A673 (cell line): ENCODE measurements at regions not wholly inside any gene's neighbourhood (a gene's known extent, or its start where the extent isn't known, plus 50 kb on each side); places are given as distances from the start of the nearest gene placed in this dataset.

Experiments used
- BruUV-seq: library from RNA; stranded (reverse); fragments of 400-500 nt; replicated peaks from 2 replicates; lab custom pipeline; 2021; lab: Mats Ljungman, UMichigan
- CTCF ChIA-PET: fragments of 300-600 bp; sonication (Branson Sonifier 250); formaldehyde crosslinking; loops from one replicate; lab custom pipeline; 2022; ENCODE audit warnings: antibody characterized with exemption; lab: Charles Lee
- POLR2A ChIA-PET: fragments of 300-600 bp; sonication (Branson Sonifier 250); formaldehyde crosslinking; loops from one replicate; lab custom pipeline; 2022; ENCODE audit warnings: antibody characterized with exemption; ENCODE audit not compliant: low non-redundant PET; lab: Charles Lee
- DNase-seq: peaks from one replicate; pipeline ENCODE4 v3.0.0-alpha.2; 2015; ENCODE audit warnings: low spot score
- H3K27ac ChIP-seq: fragments of 200-600 bp; sonication (generic); 2 replicates; pipeline ENCODE4 v1.5.1; 2016; ENCODE audit warnings: mixed run types, low read depth, mild to moderate bottlenecking, mixed read lengths, antibody characterized with exemption, low read length; ENCODE audit not compliant: poor library complexity, severe bottlenecking
- H3K27me3 ChIP-seq: fragments of 200-600 bp; sonication (generic); replicated peaks from 2 replicates; pipeline ENCODE4 v1.6.1; 2017; ENCODE audit warnings: mixed run types, low read depth, mild to moderate bottlenecking, mixed read lengths, antibody characterized with exemption, low read length; ENCODE audit not compliant: insufficient read depth, poor library complexity
- H3K36me3 ChIP-seq: fragments of 200-600 bp; sonication (generic); 2 replicates; pipeline ENCODE4 v1.6.1; 2016; ENCODE audit warnings: mixed run types, mild to moderate bottlenecking, mixed read lengths, antibody characterized with exemption, low read length; ENCODE audit not compliant: insufficient read depth, poor library complexity, severe bottlenecking
- H3K4me1 ChIP-seq: fragments of 200-600 bp; sonication (generic); 2 replicates; pipeline ENCODE4 v1.6.1; 2017; ENCODE audit warnings: mixed run types, mild to moderate bottlenecking, mixed read lengths, antibody characterized with exemption, low read length; ENCODE audit not compliant: insufficient read depth, poor library complexity, severe bottlenecking
- H3K4me3 ChIP-seq: fragments of 200-600 bp; sonication (generic); 2 replicates; pipeline ENCODE4 v1.5.1; 2016; ENCODE audit warnings: low read depth, mixed run types, mild to moderate bottlenecking, mixed read lengths, low read length; ENCODE audit not compliant: poor library complexity, severe bottlenecking
- H3K9me3 ChIP-seq: fragments of 200-600 bp; sonication (generic); 2 replicates; pipeline ENCODE4 v1.6.1; 2016; ENCODE audit warnings: mixed run types, low read depth, mild to moderate bottlenecking, mixed read lengths, antibody characterized with exemption, low read length; ENCODE audit not compliant: poor library complexity, severe bottlenecking
- EZH2 ChIP-seq: fragments of 200-600 bp; sonication (generic); IDR thresholded peaks from 2 replicates; pipeline ENCODE4 v1.6.1; 2017; ENCODE audit warnings: borderline replicate concordance, low read depth, mild to moderate bottlenecking, mixed read lengths, antibody characterized with exemption, low read length; ENCODE audit not compliant: poor library complexity, severe bottlenecking
- intact Hi-C: fragments of 100-400 bp; cut with micrococcal nuclease; formaldehyde crosslinking; loops from one replicate; pipeline ENCODE4 v1.10.0; 2022; ENCODE audit not compliant: unreplicated experiment
- TF ChIP-seq, protein P1 (sequence below): fragments of 300-800, 200-600 bp; sonication (generic); conservative IDR thresholded peaks from 2 replicates; pipeline ENCODE4 v1.5.1; 2017; ENCODE audit warnings: low read depth, mild to moderate bottlenecking, antibody characterized with exemption, low read length, moderate library complexity, mixed read lengths

- Histone ChIP-seq H3K4me3 (no peak overlapping the region), H3K36me3 (no peaks in the 10 kb centered on the region), H3K9me3 (no peaks in the 10 kb centered on the region), H3K27ac (no peak overlapping the region), H3K27me3 (peaks cover 14% of the 10 kb centered on the region), H3K4me1 (no peaks in the 10 kb centered on the region)
- TF ChIP-seq, protein P1, sequence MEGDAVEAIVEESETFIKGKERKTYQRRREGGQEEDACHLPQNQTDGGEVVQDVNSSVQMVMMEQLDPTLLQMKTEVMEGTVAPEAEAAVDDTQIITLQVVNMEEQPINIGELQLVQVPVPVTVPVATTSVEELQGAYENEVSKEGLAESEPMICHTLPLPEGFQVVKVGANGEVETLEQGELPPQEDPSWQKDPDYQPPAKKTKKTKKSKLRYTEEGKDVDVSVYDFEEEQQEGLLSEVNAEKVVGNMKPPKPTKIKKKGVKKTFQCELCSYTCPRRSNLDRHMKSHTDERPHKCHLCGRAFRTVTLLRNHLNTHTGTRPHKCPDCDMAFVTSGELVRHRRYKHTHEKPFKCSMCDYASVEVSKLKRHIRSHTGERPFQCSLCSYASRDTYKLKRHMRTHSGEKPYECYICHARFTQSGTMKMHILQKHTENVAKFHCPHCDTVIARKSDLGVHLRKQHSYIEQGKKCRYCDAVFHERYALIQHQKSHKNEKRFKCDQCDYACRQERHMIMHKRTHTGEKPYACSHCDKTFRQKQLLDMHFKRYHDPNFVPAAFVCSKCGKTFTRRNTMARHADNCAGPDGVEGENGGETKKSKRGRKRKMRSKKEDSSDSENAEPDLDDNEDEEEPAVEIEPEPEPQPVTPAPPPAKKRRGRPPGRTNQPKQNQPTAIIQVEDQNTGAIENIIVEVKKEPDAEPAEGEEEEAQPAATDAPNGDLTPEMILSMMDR, result no peak
- no peak for DNase-seq
- BruUV-seq, result no TSS peak
- ChIA-PET POLR2A (no interaction called here), CTCF (no interaction called here)
- intact Hi-C loops, result no loop called here
Measured at GRCh38 chr7:127477295-127478023, 85.0 kb upstream of the ZNF800 start.

DNA sequence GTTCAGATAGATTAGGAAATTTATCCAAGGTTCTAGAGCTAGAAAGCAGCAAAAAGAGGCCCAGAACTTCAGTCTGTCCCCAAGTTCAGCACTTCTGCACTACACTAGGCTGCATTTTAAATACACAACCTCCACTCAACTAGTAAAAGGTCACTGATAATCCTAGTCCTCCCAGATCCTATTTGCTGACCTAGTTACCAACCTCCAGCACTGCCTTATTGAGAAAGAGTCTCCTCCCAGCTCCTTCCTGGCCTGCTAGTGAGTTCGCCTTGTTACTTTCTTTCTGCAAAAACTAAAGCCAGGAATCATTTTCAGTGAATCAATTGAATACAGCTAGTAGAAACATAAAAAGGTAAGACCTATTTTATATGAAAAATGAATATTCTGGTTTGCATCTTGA, 84.1 kb upstream of the ZNF800 start:
- TF ChIP-seq, protein P1, result no peak
- no peak for TF ChIP-seq EZH2
- peaks cover 14% of the 10 kb centered on the region for H3K27me3 ChIP-seq
- ChIA-PET CTCF (no interaction called here), POLR2A (no interaction called here)
- DNase-seq, result no peak
- no TSS peak for BruUV-seq
- intact Hi-C loops, result no loop called here
- no peaks in the 10 kb centered on the region for H3K4me1 ChIP-seq
- no peaks in the 10 kb centered on the region for H3K36me3 ChIP-seq
- H3K9me3 ChIP-seq, result no peaks in the 10 kb centered on the region
- no peak overlapping the region for H3K4me3 ChIP-seq
- H3K27ac ChIP-seq, result no peak overlapping the region

- ChIA-PET POLR2A (no interaction called here), CTCF (no interaction called here)
- Histone ChIP-seq H3K27ac (no peak overlapping the region), H3K4me3 (no peak overlapping the region), H3K9me3 (no peaks in the 10 kb centered on the region), H3K4me1 (no peaks in the 10 kb centered on the region), H3K36me3 (no peaks in the 10 kb centered on the region), H3K27me3 (peaks cover 6% of the 10 kb centered on the region)
- TF ChIP-seq EZH2, result no peak
- TF ChIP-seq, protein P1, result no peak
- intact Hi-C loops, result no loop called here
- BruUV-seq, result no TSS peak
- DNase-seq, result no peak
Measured at GRCh38 chr7:127474457-127474856, 81.9 kb upstream of the ZNF800 start.
